IMR-90 (cell line): ENCODE measurements at regions not wholly inside any gene's neighbourhood (a gene's known extent, or its start where the extent isn't known, plus 50 kb on each side); places are given as distances from the start of the nearest gene placed in this dataset.
A peak's percentile ranks its signal among the peaks of the same experiment; 100 is the strongest.

Experiments
- ATAC-seq: fragments of 200-7000 bp; cut with Tn5 transposase; 2 replicates; pipeline ENCODE4 v1.9.1; 2020; ENCODE audit warnings: low read depth, mild to moderate bottlenecking, moderate library complexity
- BruUV-seq: library from RNA; stranded (reverse); fragments of 400-500 nt; replicated peaks from 2 replicates; lab custom pipeline; 2021; lab: Mats Ljungman, UMichigan
- CTCF ChIA-PET: fragments of 300-600 bp; formaldehyde crosslinking; extraction: SDS; loops from one replicate; lab custom pipeline; 2021; ENCODE audit warnings: antibody characterized with exemption; lab: Yijun Ruan, JAX
- POLR2A ChIA-PET: fragments of 300-600 bp; sonication (Branson Sonifier 250); formaldehyde crosslinking; loops from one replicate; lab custom pipeline; 2022; ENCODE audit warnings: antibody characterized with exemption; ENCODE audit not compliant: unreplicated experiment; lab: Charles Lee
- DNase-seq: peaks from one replicate; pipeline ENCODE4 v3.0.0; 2013
- H2AFZ ChIP-seq: replicated peaks from 2 replicates; pipeline ENCODE3; 2013; ENCODE audit warnings: low read length, mild to moderate bottlenecking; ENCODE audit not compliant: poor library complexity
- H2AK5ac ChIP-seq: 2 replicates; pipeline ENCODE4 v1.6.1; 2013; ENCODE audit warnings: low read depth, low read length, inconsistent platforms
- H2AK9ac ChIP-seq: replicated peaks from 2 replicates; pipeline ENCODE3; 2013; ENCODE audit warnings: mild to moderate bottlenecking, low read depth, low read length, moderate library complexity; ENCODE audit not compliant: poor library complexity
- H2BK120ac ChIP-seq: 2 replicates; pipeline ENCODE4 v1.6.1; 2013; ENCODE audit warnings: low read depth, low read length, inconsistent platforms
- H2BK15ac ChIP-seq: 3 replicates; pipeline ENCODE4 v1.6.1; 2013; ENCODE audit warnings: low read depth, low read length, inconsistent platforms
- H2BK20ac ChIP-seq: 2 replicates; pipeline ENCODE4 v1.6.1; 2013; ENCODE audit warnings: low read depth, mild to moderate bottlenecking, inconsistent platforms, low read length, moderate library complexity
- H2BK5ac ChIP-seq: 2 replicates; pipeline ENCODE4 v1.6.1; 2013; ENCODE audit warnings: mild to moderate bottlenecking, low read depth, low read length, inconsistent platforms; ENCODE audit not compliant: poor library complexity, severe bottlenecking
- H3K14ac ChIP-seq: replicated peaks from 2 replicates; pipeline ENCODE4 v1.6.1; 2013; ENCODE audit warnings: low read depth, low read length, inconsistent platforms
- H3K18ac ChIP-seq: 2 replicates; pipeline ENCODE4 v1.6.1; 2013; ENCODE audit warnings: low read depth, low read length, control low read depth
- H3K23ac ChIP-seq: 2 replicates; pipeline ENCODE4 v1.6.1; 2013; ENCODE audit warnings: low read depth, low read length, inconsistent platforms
- H3K27ac ChIP-seq: 2 replicates; pipeline ENCODE4 v1.5.1; 2013; ENCODE audit warnings: mild to moderate bottlenecking, control low read depth, low read length; ENCODE audit not compliant: insufficient read depth
- H3K27me3 ChIP-seq: 2 replicates; pipeline ENCODE4 v1.6.1; 2013; ENCODE audit warnings: low read length; ENCODE audit not compliant: control insufficient read depth, insufficient read depth
- H3K36me3 ChIP-seq: 2 replicates; pipeline ENCODE4 v1.6.1; 2013; ENCODE audit warnings: low read length, mixed read lengths; ENCODE audit not compliant: control insufficient read depth, insufficient read depth
- H3K4ac ChIP-seq: 2 replicates; pipeline ENCODE4 v1.6.1; 2013; ENCODE audit warnings: low read depth, low read length, inconsistent platforms
- H3K4me1 ChIP-seq: 2 replicates; pipeline ENCODE4 v1.6.1; 2013; ENCODE audit warnings: low read length, mixed read lengths; ENCODE audit not compliant: control insufficient read depth, insufficient read depth
- H3K4me2 ChIP-seq: 2 replicates; pipeline ENCODE4 v1.6.1; 2013; ENCODE audit warnings: low read depth, mild to moderate bottlenecking, control low read depth, low read length, moderate library complexity
- H3K4me3 ChIP-seq: 2 replicates; pipeline ENCODE4 v1.5.1; 2013; ENCODE audit warnings: low read depth, mild to moderate bottlenecking, control low read depth, low read length, moderate library complexity; ENCODE audit not compliant: insufficient read depth
- H3K56ac ChIP-seq: 2 replicates; pipeline ENCODE4 v1.6.1; 2013; ENCODE audit warnings: low read length, inconsistent platforms; ENCODE audit not compliant: insufficient read depth; ENCODE audit errors: extremely low read depth
- H3K79me1 ChIP-seq, 2 experiments: 2 replicates each; pipeline ENCODE4 v1.6.1; 2013; ENCODE audit warnings: low read length in 2 of 2, inconsistent platforms in 1 of 2, low read depth in 1 of 2
- H3K9ac ChIP-seq: 2 replicates; pipeline ENCODE4 v1.6.1; 2013; ENCODE audit warnings: low read depth, low read length, control low read depth
- H3K9me1 ChIP-seq: 2 replicates; pipeline ENCODE4 v1.6.1; 2013; ENCODE audit warnings: low read length, inconsistent platforms; ENCODE audit not compliant: insufficient read depth
- H3K9me3 ChIP-seq: 2 replicates; pipeline ENCODE4 v1.6.1; 2013; ENCODE audit warnings: low read length; ENCODE audit not compliant: control insufficient read depth, insufficient read depth
- H4K20me1 ChIP-seq: 2 replicates; pipeline ENCODE4 v1.6.1; 2013; ENCODE audit warnings: low read length, inconsistent platforms; ENCODE audit not compliant: insufficient read depth
- H4K5ac ChIP-seq: 2 replicates; pipeline ENCODE4 v1.6.1; 2013; ENCODE audit warnings: mild to moderate bottlenecking, low read depth, low read length, control low read depth
- H4K8ac ChIP-seq, 2 experiments: 2 replicates each; pipeline ENCODE4 v1.6.1; 2013; ENCODE audit warnings: low read depth in 2 of 2, low read length in 2 of 2, control low read depth in 1 of 2, inconsistent platforms in 1 of 2
- H4K91ac ChIP-seq: 2 replicates; pipeline ENCODE4 v1.6.1; 2013; ENCODE audit warnings: low read depth, low read length, inconsistent platforms; ENCODE audit not compliant: insufficient read depth
- CEBPB ChIP-seq: IDR thresholded peaks from 2 replicates; pipeline ENCODE4 v1.6.1; 2012; ENCODE audit warnings: low read depth, low read length, improper control_type of control experiment
- MAFK ChIP-seq: IDR thresholded peaks from 2 replicates; pipeline ENCODE4 v1.6.1; 2012; ENCODE audit warnings: low read depth, low read length, improper control_type of control experiment
- dilution Hi-C: fragments of 300-500 bp; cut with HindIII; formaldehyde crosslinking; loops from one replicate; pipeline ENCODE4 v1.14.3; 2018; ENCODE audit warnings: low sequenced_read_pairs; ENCODE audit not compliant: unreplicated experiment
- in situ Hi-C: fragments of 300-500 bp; cut with MboI; formaldehyde crosslinking; loops from 3 replicates; pipeline ENCODE4 v1.14.3; 2019; ENCODE audit warnings: low sequenced_read_pairs, inconsistent platforms, mixed read lengths
- intact Hi-C: fragments of 100-400 bp; cut with micrococcal nuclease; formaldehyde crosslinking; loops from 2 replicates; pipeline ENCODE4 v1.10.0; 2022
- TF ChIP-seq, protein P1 (sequence below): fragments of 150-350 bp; IDR thresholded peaks from 2 replicates; pipeline ENCODE4 v1.6.1; 2016; ENCODE audit warnings: low read depth, mild to moderate bottlenecking, low read length, moderate library complexity, borderline replicate concordance

DNA sequence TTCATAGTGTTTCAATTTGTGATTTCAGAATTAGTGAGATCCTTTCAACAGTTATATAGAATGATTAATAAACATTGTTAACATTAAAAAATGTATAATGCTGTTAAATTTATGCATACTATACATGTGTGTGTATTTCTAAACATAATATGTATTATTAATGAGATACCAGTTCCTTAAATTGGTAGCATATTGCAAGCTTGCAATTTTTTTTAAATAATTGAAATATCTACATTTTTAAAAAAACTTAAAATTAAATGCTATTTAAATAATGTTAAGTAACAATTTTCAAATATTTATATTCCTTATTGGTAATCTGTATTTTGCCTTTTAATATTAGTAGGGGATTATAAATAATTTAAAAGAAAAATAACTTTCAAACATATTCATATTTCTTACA, 1479.5 kb upstream of the PCDH7 start:
- BruUV-seq, result no TSS peak
- H3K14ac ChIP-seq, result no peak overlapping the region
- no peak overlapping the region for H2BK120ac ChIP-seq
- H3K36me3 ChIP-seq, result no peaks in the 10 kb centered on the region
- H3K9me3 ChIP-seq, result no peaks in the 10 kb centered on the region
- DNase-seq (no peak), ATAC-seq (no peak)
- H2BK5ac ChIP-seq, result no peak overlapping the region
- H3K9ac ChIP-seq, result no peak overlapping the region
- H4K20me1 ChIP-seq, result no peaks in the 10 kb centered on the region
- no peak overlapping the region for H2BK15ac ChIP-seq
- H3K79me1 ChIP-seq, result no peaks in the 10 kb centered on the region
- POLR2A ChIA-PET, result no interaction called here
- no peaks in the 10 kb centered on the region for H3K27me3 ChIP-seq
- dilution Hi-C loops, result no loop called here
- H3K4me2 ChIP-seq, result no peak overlapping the region
- in situ Hi-C loops, result no loop called here
- no peak overlapping the region for H2AK9ac ChIP-seq
- TF ChIP-seq, protein P1, sequence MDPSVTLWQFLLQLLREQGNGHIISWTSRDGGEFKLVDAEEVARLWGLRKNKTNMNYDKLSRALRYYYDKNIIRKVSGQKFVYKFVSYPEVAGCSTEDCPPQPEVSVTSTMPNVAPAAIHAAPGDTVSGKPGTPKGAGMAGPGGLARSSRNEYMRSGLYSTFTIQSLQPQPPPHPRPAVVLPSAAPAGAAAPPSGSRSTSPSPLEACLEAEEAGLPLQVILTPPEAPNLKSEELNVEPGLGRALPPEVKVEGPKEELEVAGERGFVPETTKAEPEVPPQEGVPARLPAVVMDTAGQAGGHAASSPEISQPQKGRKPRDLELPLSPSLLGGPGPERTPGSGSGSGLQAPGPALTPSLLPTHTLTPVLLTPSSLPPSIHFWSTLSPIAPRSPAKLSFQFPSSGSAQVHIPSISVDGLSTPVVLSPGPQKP, result no peak
- no peak for TF ChIP-seq CEBPB
- TF ChIP-seq MAFK, result peak; percentile 79
- no peaks in the 10 kb centered on the region for H3K9me1 ChIP-seq
- no peak overlapping the region for H3K4ac ChIP-seq
- H4K91ac ChIP-seq, result no peak overlapping the region
- H3K4me1 ChIP-seq, result no peaks in the 10 kb centered on the region
- CTCF ChIA-PET, result no interaction called here
- no peak overlapping the region for H4K8ac ChIP-seq
- H2AFZ ChIP-seq, result no peak overlapping the region
- intact Hi-C loops, result no loop called here
- H4K5ac ChIP-seq, result no peak overlapping the region
- no peak overlapping the region for H3K18ac ChIP-seq
- H2AK5ac ChIP-seq, result no peak overlapping the region
- no peak overlapping the region for H3K4me3 ChIP-seq
- no peak overlapping the region for H3K27ac ChIP-seq
- H3K23ac ChIP-seq, result no peak overlapping the region
- no peak overlapping the region for H2BK20ac ChIP-seq
- H3K56ac ChIP-seq, result no peak overlapping the region
